Gastrocnemius medialis (tissue), 4 donors: ENCODE measurements at regions not wholly inside any gene's neighbourhood (a gene's known extent, or its start where the extent isn't known, plus 50 kb on each side); places are given as distances from the start of the nearest gene placed in this dataset.
A peak's percentile ranks its signal among the peaks of the same experiment; 100 is the strongest.

ENCODE experiments used
- ATAC-seq, 2 donors: fragments of 150-250 bp; one replicate each; pipeline ENCODE4 v1.9.1; 2016
- DNase-seq, 2 donors: peaks; one replicate each; pipeline ENCODE4 v3.0.0-alpha.2; 2019
- H3K27ac ChIP-seq, 4 donors: fragments of 200-600 bp; sonication (generic); 1 replicate in 1 of 4; 2 replicates in 3 of 4; pipeline ENCODE4 v1.5.1; 2016 to 2018; ENCODE audit warnings: mild to moderate bottlenecking in 2 of 4, moderate library complexity in 1 of 4
- H3K27me3 ChIP-seq, 3 donors: fragments of 200-600 bp; sonication (generic) in 2 of 3; 1 replicate in 1 of 3; 2 replicates in 2 of 3; pipeline versions ENCODE4 v1.5.1 to v1.6.0; 2016 to 2019; ENCODE audit warnings: mild to moderate bottlenecking in 1 of 3, moderate library complexity in 1 of 3
- H3K36me3 ChIP-seq, 2 donors: fragments of 200-600 bp; sonication (generic) in 1 of 2; one replicate each; pipeline ENCODE4 v1.5.1; 2017 to 2018
- H3K4me1 ChIP-seq, 2 donors: fragments of 200-600 bp; sonication (generic) in 1 of 2; one replicate each; pipeline ENCODE4 v1.5.1; 2016 to 2017; ENCODE audit warnings: mild to moderate bottlenecking in 2 of 2
- H3K4me3 ChIP-seq, 4 donors: fragments of 200-600 bp; sonication (generic) in 3 of 4; 1 replicate in 1 of 4; 2 replicates in 3 of 4; pipeline ENCODE4 v1.5.1; 2016 to 2019; ENCODE audit warnings: mild to moderate bottlenecking in 2 of 4
- H3K9me3 ChIP-seq, 3 donors: fragments of 200-600 bp; sonication (generic) in 2 of 3; 1 replicate in 1 of 3; 2 replicates in 2 of 3; pipeline ENCODE4 v1.5.1; 2016 to 2019
- CTCF ChIP-seq, 5 experiments: fragments of 450-650 bp in 3 of 5; fragments of 200-600 bp in 2 of 5; sonication (generic) in 2 of 5; IDR thresholded peaks in 4 of 5; conservative IDR thresholded peaks in 1 of 5; 1 replicate in 4 of 5; 2 replicates in 1 of 5; pipeline ENCODE4 v1.5.1; 2016 to 2019; ENCODE audit warnings: antibody characterized with exemption in 5 of 5, mild to moderate bottlenecking in 3 of 5, moderate library complexity in 3 of 5
- POLR2A ChIP-seq, 2 donors: fragments of 450-650 bp; IDR thresholded peaks; one replicate each; pipeline ENCODE4 v1.6.1; 2017; ENCODE audit warnings: antibody characterized with exemption in 2 of 2, mild to moderate bottlenecking in 2 of 2, moderate library complexity in 2 of 2
- in situ Hi-C, 4 donors: fragments of 200-750 bp; cut with MboI; loops; one replicate each; pipeline versions ENCODE4 v1.15.0 to v1.8.0; 2017; ENCODE audit warnings: low sequenced_read_pairs in 4 of 4
- intact Hi-C: fragments of 100-400 bp; cut with DNase I; formaldehyde crosslinking; loops from one replicate; pipeline ENCODE4 v1.15.1; 2023; ENCODE audit warnings: low total_unique reads

DNA sequence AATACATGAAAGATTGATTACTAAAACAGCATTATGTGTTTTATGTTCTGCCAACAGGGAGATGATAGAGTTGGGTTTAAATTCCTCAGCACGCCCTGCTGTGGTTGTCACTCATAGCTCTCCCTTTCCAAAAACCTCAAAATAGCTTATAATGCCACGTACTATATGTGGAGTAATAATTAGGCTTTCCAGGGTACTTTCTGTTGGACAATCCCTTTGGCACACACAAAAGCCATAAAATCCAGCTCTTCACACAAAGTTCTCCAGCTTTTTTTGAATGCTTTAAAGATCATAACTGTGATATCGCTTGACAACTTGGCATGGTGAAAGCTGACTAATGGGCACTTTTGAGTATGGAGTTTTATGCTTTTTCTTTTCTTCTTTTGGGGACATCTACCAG lies 145.3 kb upstream of the DCN start:
- ATAC-seq: no peak

GRCh38 chr12:91327131-91327530 lies 144.5 kb upstream of the DCN start:
- intact Hi-C loops: loop anchor here (5.0 kb wide), 1 partner anchor 150 kb away; no protein-coding TSS in a partner anchor
- Histone ChIP-seq H3K27me3 (no peaks in the 10 kb centered on the region), H3K9me3 (no peaks in the 10 kb centered on the region), H3K36me3 (no peaks in the 10 kb centered on the region), H3K4me3 (peak overlapping the region in 1 of 4 donors; percentile 6), H3K27ac (peak overlapping the region in 2 of 4 donors; percentile 37 to 41), H3K4me1 (peaks cover 4 to 5% of the 10 kb centered on the region in 2 donors)
- in situ Hi-C loops: loop anchor here (10.0 to 25.0 kb wide), 3 partner anchors 142 to 365 kb away; partner anchors contain the start of genes CCER1 (in 2 of the 4) and DCN (in 2 of the 4)
- peak in 1 of 2 donors; percentile 24 for ATAC-seq
- DNase-seq: no peak
- TF ChIP-seq POLR2A (IDR thresholded peaks at IDR 0.05) (no peak), CTCF (IDR thresholded peaks at IDR 0.05 in 4 of 5, conservative IDR thresholded peaks at IDR 0.05 in 1 of 5) (no peak)

More for the DNA sequence above, 145.3 kb upstream of the DCN start:
- in situ Hi-C loops (loop anchor here (10.0 to 25.0 kb wide), 3 partner anchors 143 to 366 kb away; partner anchors contain the start of genes CCER1 (in 2 of the 4) and DCN (in 2 of the 4)), intact Hi-C loops (loop anchor here (5.0 kb wide), 1 partner anchor 151 kb away; no protein-coding TSS in a partner anchor)
- no peak for DNase-seq
- H3K27me3 ChIP-seq: no peaks in the 10 kb centered on the region
- TF ChIP-seq POLR2A (IDR thresholded peaks at IDR 0.05) (no peak), CTCF (IDR thresholded peaks at IDR 0.05 in 4 of 5, conservative IDR thresholded peaks at IDR 0.05 in 1 of 5) (no peak)
- no peaks in the 10 kb centered on the region for H3K36me3 ChIP-seq
- H3K9me3 ChIP-seq: no peaks in the 10 kb centered on the region
- H3K27ac ChIP-seq: peak overlapping the region in 1 of 4 donors; percentile 1
- peak overlapping the region in 1 of 4 donors; percentile 4 for H3K4me3 ChIP-seq
- peaks cover 4 to 5% of the 10 kb centered on the region in 2 donors for H3K4me1 ChIP-seq

GRCh38 chr12:91326058-91327027 lies 143.7 kb upstream of the DCN start:
- H3K27ac ChIP-seq: peak overlapping the region; percentile 7 to 41 (median 28)
- DNase-seq: peak; percentile 7 to 12

GRCh38 chr12:91320999-91321398 lies 138.4 kb upstream of the DCN start:
- intact Hi-C loops: no loop called here
- H3K4me3 ChIP-seq: no peak overlapping the region
- DNase-seq (no peak), ATAC-seq (no peak)
- in situ Hi-C loops: loop anchor here in 3 of 4 donors (10.0 kb wide), 2 partner anchors 136 to 336 kb away; partner anchors contain the start of gene DCN (in 2 of the 3)
- TF ChIP-seq POLR2A (IDR thresholded peaks at IDR 0.05) (no peak), CTCF (IDR thresholded peaks at IDR 0.05 in 4 of 5, conservative IDR thresholded peaks at IDR 0.05 in 1 of 5) (no peak)
- H3K36me3 ChIP-seq: no peaks in the 10 kb centered on the region
- H3K27me3 ChIP-seq: no peaks in the 10 kb centered on the region
- H3K27ac ChIP-seq: no peak overlapping the region
- no peaks in the 10 kb centered on the region for H3K4me1 ChIP-seq
- no peaks in the 10 kb centered on the region for H3K9me3 ChIP-seq

More at GRCh38 chr12:91326058-91327027, 143.7 kb upstream of the DCN start:
- intact Hi-C loops: loop anchor here (5.0 kb wide), 1 partner anchor 149 kb away; no protein-coding TSS in a partner anchor
- peaks cover 3 to 4% of the 10 kb centered on the region in 2 donors for H3K4me1 ChIP-seq
- no peaks in the 10 kb centered on the region for H3K9me3 ChIP-seq
- H3K27me3 ChIP-seq: no peaks in the 10 kb centered on the region
- in situ Hi-C loops: loop anchor here (10.0 to 25.0 kb wide), 3 partner anchors 142 to 364 kb away; partner anchors contain the start of genes CCER1 (in 2 of the 4) and DCN (in 2 of the 4)
- H3K4me3 ChIP-seq: no peak overlapping the region
- peak in 4 of 5 experiments; percentile 21 to 68 (median 52) for TF ChIP-seq CTCF (IDR thresholded peaks at IDR 0.05 in 4 of 5, conservative IDR thresholded peaks at IDR 0.05 in 1 of 5)
- TF ChIP-seq POLR2A (IDR thresholded peaks at IDR 0.05): no peak
- no peaks in the 10 kb centered on the region for H3K36me3 ChIP-seq
- ATAC-seq: peak in 1 of 2 donors; percentile 36
